ENCODE measurements at regions not wholly inside any gene's neighbourhood (a gene's known extent, or its start where the extent isn't known, plus 50 kb on each side); places are given as distances from the start of the nearest gene placed in this dataset.

DNA sequence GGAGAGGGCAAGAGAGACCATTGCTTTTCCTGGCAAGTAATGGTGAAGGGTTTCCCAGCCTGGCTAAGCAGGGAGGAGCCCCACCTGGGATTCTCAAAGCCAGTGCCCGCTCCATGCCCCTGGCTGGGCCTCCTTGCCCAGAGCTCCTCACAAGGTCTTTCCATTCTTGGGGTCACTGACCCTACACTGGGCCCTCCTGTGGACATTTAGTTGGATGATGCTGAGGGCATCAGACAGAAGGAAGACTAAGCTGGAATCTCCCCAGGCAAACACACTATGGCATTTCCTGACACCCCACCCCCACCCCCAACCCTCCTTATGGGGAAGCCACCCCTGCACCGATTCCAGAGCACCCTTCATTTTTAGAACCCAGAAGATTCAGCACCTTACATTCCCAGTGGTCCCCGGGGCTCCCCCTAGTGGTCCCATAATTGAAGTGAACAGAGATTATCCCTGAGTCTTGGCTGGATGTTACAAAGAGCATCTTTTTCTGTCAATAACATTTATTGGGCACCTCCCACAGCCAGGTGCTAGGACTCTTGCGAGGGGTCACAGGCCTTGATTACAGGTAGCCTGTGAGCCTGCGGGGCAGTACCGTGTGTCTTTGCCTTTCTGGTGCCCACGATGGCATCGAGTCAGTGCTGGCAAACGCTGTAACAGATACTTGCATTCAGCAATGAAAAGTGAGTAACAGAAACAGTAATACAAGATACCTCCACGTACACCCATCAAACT is 548.5 kb downstream of the BUD13 start:
- TF ChIP-seq, protein P1, sequence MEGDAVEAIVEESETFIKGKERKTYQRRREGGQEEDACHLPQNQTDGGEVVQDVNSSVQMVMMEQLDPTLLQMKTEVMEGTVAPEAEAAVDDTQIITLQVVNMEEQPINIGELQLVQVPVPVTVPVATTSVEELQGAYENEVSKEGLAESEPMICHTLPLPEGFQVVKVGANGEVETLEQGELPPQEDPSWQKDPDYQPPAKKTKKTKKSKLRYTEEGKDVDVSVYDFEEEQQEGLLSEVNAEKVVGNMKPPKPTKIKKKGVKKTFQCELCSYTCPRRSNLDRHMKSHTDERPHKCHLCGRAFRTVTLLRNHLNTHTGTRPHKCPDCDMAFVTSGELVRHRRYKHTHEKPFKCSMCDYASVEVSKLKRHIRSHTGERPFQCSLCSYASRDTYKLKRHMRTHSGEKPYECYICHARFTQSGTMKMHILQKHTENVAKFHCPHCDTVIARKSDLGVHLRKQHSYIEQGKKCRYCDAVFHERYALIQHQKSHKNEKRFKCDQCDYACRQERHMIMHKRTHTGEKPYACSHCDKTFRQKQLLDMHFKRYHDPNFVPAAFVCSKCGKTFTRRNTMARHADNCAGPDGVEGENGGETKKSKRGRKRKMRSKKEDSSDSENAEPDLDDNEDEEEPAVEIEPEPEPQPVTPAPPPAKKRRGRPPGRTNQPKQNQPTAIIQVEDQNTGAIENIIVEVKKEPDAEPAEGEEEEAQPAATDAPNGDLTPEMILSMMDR (IDR thresholded peaks at IDR 0.05) = peak; percentile 18 to 74 (median 58)
- no peak for TF ChIP-seq POLR2A (IDR thresholded peaks at IDR 0.05)
